CD14-positive monocyte (primary cell): ENCODE measurements at regions not wholly inside any gene's neighbourhood (a gene's known extent, or its start where the extent isn't known, plus 50 kb on each side); places are given as distances from the start of the nearest gene placed in this dataset.

Experiments
- DNase-seq, 3 donors: peaks; one replicate each; pipeline ENCODE4 v3.0.0-alpha.2; 2011 to 2022
- H2AFZ ChIP-seq: 2 replicates; pipeline ENCODE4 v1.6.0; 2012; ENCODE audit warnings: mild to moderate bottlenecking, low read depth, low read length, inconsistent platforms; ENCODE audit not compliant: insufficient read depth, poor library complexity, severe bottlenecking
- H3K27ac ChIP-seq, 2 donors: 1 replicate in 1 of 2; 2 replicates in 1 of 2; pipeline ENCODE4 v1.5.1; 2012 to 2013; ENCODE audit warnings: low read length in 2 of 2, control low read depth in 1 of 2, inconsistent platforms in 1 of 2, low read depth in 1 of 2, mild to moderate bottlenecking in 1 of 2
- H3K27me3 ChIP-seq, 2 donors: one replicate each; pipeline versions ENCODE4 v1.6.0 to v1.6.1; 2011 to 2013; ENCODE audit warnings: low read length in 2 of 2; ENCODE audit not compliant: control insufficient read depth in 2 of 2, insufficient read depth in 2 of 2
- H3K36me3 ChIP-seq, 2 donors: replicated peaks in 1 of 2; 1 replicate in 1 of 2; 2 replicates in 1 of 2; pipeline versions ENCODE4 v1.5.1 to v1.6.1; 2012 to 2013; ENCODE audit warnings: low read length in 2 of 2, control low read depth in 1 of 2, inconsistent platforms in 1 of 2, mild to moderate bottlenecking in 1 of 2; ENCODE audit not compliant: insufficient read depth in 2 of 2, control insufficient read depth in 1 of 2
- H3K4me1 ChIP-seq, 2 donors: 1 replicate in 1 of 2; 2 replicates in 1 of 2; pipeline versions ENCODE4 v1.5.1 to v1.6.1; 2012 to 2013; ENCODE audit warnings: low read length in 2 of 2, control low read depth in 1 of 2, inconsistent platforms in 1 of 2, mild to moderate bottlenecking in 1 of 2, moderate library complexity in 1 of 2; ENCODE audit not compliant: insufficient read depth in 2 of 2, control insufficient read depth in 1 of 2
- H3K4me2 ChIP-seq: replicated peaks from 2 replicates; pipeline ENCODE3; 2012; ENCODE audit warnings: low read length, moderate library complexity, mild to moderate bottlenecking; ENCODE audit not compliant: poor library complexity, severe bottlenecking; ENCODE audit errors: extremely low read depth
- H3K4me3 ChIP-seq, 3 experiments: fragments of 200-600 bp in 1 of 3; sonication (generic) in 1 of 3; replicated peaks in 1 of 3; 1 replicate in 2 of 3; 2 replicates in 1 of 3; pipeline ENCODE4 v1.5.1; 2011 to 2013; ENCODE audit warnings: low read length in 3 of 3, mild to moderate bottlenecking in 3 of 3, control low read depth in 2 of 3, low read depth in 2 of 3, inconsistent platforms in 1 of 3, moderate library complexity in 1 of 3
- H3K79me2 ChIP-seq: 2 replicates; pipeline ENCODE4 v1.6.0; 2012; ENCODE audit warnings: mild to moderate bottlenecking, control low read depth, inconsistent platforms, low read length, moderate library complexity; ENCODE audit not compliant: insufficient read depth
- H3K9ac ChIP-seq: 2 replicates; pipeline ENCODE4 v1.6.0; 2017; ENCODE audit warnings: low read length, mild to moderate bottlenecking; ENCODE audit not compliant: insufficient read depth, poor library complexity, severe bottlenecking
- H3K9me3 ChIP-seq, 2 donors: replicated peaks in 1 of 2; 1 replicate in 1 of 2; 2 replicates in 1 of 2; pipeline versions ENCODE4 v1.5.1 to v1.6.1; 2012 to 2013; ENCODE audit warnings: low read length in 2 of 2, control low read depth in 1 of 2; ENCODE audit not compliant: control insufficient read depth in 1 of 2, insufficient read depth in 1 of 2
- H4K20me1 ChIP-seq: 2 replicates; pipeline ENCODE4 v1.6.0; 2012; ENCODE audit warnings: mild to moderate bottlenecking, low read length, control low read depth, moderate library complexity; ENCODE audit not compliant: insufficient read depth
- H3K27ac Mint-ChIP-seq, 7 donors: one replicate each; pipeline ENCODE4 v1.8.0; 2020; ENCODE audit warnings: mild to moderate bottlenecking in 7 of 7, mixed read lengths in 7 of 7, moderate library complexity in 6 of 7, inconsistent platforms in 2 of 7
- H3K27me3 Mint-ChIP-seq, 3 donors: one replicate each; pipeline ENCODE4 v1.8.0; 2021 to 2022; ENCODE audit warnings: low read depth in 3 of 3, mild to moderate bottlenecking in 3 of 3, mixed read lengths in 3 of 3, moderate library complexity in 3 of 3, inconsistent platforms in 1 of 3
- H3K36me3 Mint-ChIP-seq, 2 donors: one replicate each; pipeline ENCODE4 v1.8.0; 2020; ENCODE audit warnings: mixed read lengths in 2 of 2, inconsistent platforms in 1 of 2, mild to moderate bottlenecking in 1 of 2
- H3K4me1 Mint-ChIP-seq: one replicate; pipeline ENCODE4 v1.8.0; 2020; ENCODE audit warnings: mild to moderate bottlenecking, mixed read lengths
- H3K4me3 Mint-ChIP-seq, 2 donors: one replicate each; pipeline ENCODE4 v1.8.0; 2020; ENCODE audit warnings: mild to moderate bottlenecking in 2 of 2, mixed read lengths in 2 of 2, moderate library complexity in 1 of 2
- H3K9me3 Mint-ChIP-seq, 7 donors: one replicate each; pipeline ENCODE4 v1.8.0; 2020 to 2022; ENCODE audit warnings: mixed read lengths in 7 of 7, mild to moderate bottlenecking in 6 of 7, moderate library complexity in 6 of 7, inconsistent platforms in 2 of 7
- CTCF ChIP-seq: fragments of 200-600 bp; IDR thresholded peaks from one replicate; pipeline ENCODE4 v1.8.0; 2022; ENCODE audit warnings: antibody characterized with exemption, mild to moderate bottlenecking
- WGBS: methylation state at CpG from one replicate; pipeline ENCODE4 v1.1.5; 2013; ENCODE audit warnings: missing lambda C conversion rate; ENCODE audit not compliant: insufficient coverage; 5-methylcytosine and 5-hydroxymethylcytosine counted together
- intact Hi-C, 2 donors: fragments of 100-400 bp; cut with micrococcal nuclease; formaldehyde crosslinking; loops; one replicate each; pipeline versions ENCODE4 v1.15.0 to v1.15.1; 2023

GRCh38 chr6:21745543-21746337 is 152.2 kb downstream of the SOX4 start:
- Histone ChIP-seq H3K4me2 (no peak overlapping the region), H3K9ac (no peak overlapping the region), H3K4me3 (no peak overlapping the region), H3K36me3 (no peaks in the 10 kb centered on the region), H3K4me1 (no peaks in the 10 kb centered on the region), H2AFZ (no peak overlapping the region), H4K20me1 (no peaks in the 10 kb centered on the region), H3K9me3 (no peaks in the 10 kb centered on the region), H3K27me3 (no peaks in the 10 kb centered on the region), H3K27ac (no peak overlapping the region), H3K79me2 (no peaks in the 10 kb centered on the region)
- intact Hi-C loops, result no loop called here
- 91% methylated on average over 7 of the region's 11 CpGs for WGBS
- no peak overlapping the region for H3K27ac Mint-ChIP-seq
- H3K9me3 Mint-ChIP-seq, result peaks cover 0 to 3% (median 0%) of the 10 kb centered on the region in 7 donors
- TF ChIP-seq CTCF, result no peak
- DNase-seq, result no peak
- no peak overlapping the region for H3K4me3 Mint-ChIP-seq
- H3K36me3 Mint-ChIP-seq, result no peaks in the 10 kb centered on the region
- H3K4me1 Mint-ChIP-seq, result peaks cover 15% of the 10 kb centered on the region
- no peaks in the 10 kb centered on the region for H3K27me3 Mint-ChIP-seq

GRCh38 chr6:21747441-21747840 is 153.9 kb downstream of the SOX4 start:
- TF ChIP-seq CTCF, result no peak
- H3K27me3 ChIP-seq, result no peaks in the 10 kb centered on the region
- H2AFZ ChIP-seq, result no peak overlapping the region
- H4K20me1 ChIP-seq, result no peaks in the 10 kb centered on the region
- no peaks in the 10 kb centered on the region for H3K36me3 ChIP-seq
- no peaks in the 10 kb centered on the region for H3K79me2 ChIP-seq
- 100% methylated on average over 1 of the region's 4 CpGs for WGBS
- DNase-seq, result no peak
- H3K4me3 Mint-ChIP-seq, result no peak overlapping the region
- no peaks in the 10 kb centered on the region for H3K9me3 ChIP-seq
- no peak overlapping the region for H3K27ac ChIP-seq
- H3K9me3 Mint-ChIP-seq, result peaks cover 0 to 3% (median 0%) of the 10 kb centered on the region in 7 donors
- no peaks in the 10 kb centered on the region for H3K36me3 Mint-ChIP-seq
- no peak overlapping the region for H3K9ac ChIP-seq
- no peaks in the 10 kb centered on the region for H3K27me3 Mint-ChIP-seq
- H3K4me2 ChIP-seq, result no peak overlapping the region
- H3K4me1 Mint-ChIP-seq, result peaks cover 6% of the 10 kb centered on the region
- no peaks in the 10 kb centered on the region for H3K4me1 ChIP-seq
- no peak overlapping the region for H3K27ac Mint-ChIP-seq
- intact Hi-C loops, result no loop called here
- no peak overlapping the region for H3K4me3 ChIP-seq
